ENCODE measurements at regions not wholly inside any gene's neighbourhood (a gene's known extent, or its start where the extent isn't known, plus 50 kb on each side); places are given as distances from the start of the nearest gene placed in this dataset.

- in situ Hi-C loops (cut with MboI; ENCODE audit: low pct_ligation_motif_present in 1 of 4, low pct_unique_long_range_greater_than_20kb in 1 of 4, low sequenced_read_pairs in 3 of 4) (no loop called here), intact Hi-C loops (cut with DNase I; ENCODE audit: low total_unique reads) (no loop called here)
- peaks cover 0 to 8% of the 10 kb centered on the region in 2 donors for H3K9me3 ChIP-seq
- no peak overlapping the region for H3K27ac ChIP-seq
- no peak for TF ChIP-seq POLR2A (IDR thresholded peaks at IDR 0.05)
- TF ChIP-seq EP300 (IDR thresholded peaks at IDR 0.05; ENCODE audit: low read depth): no peak
- no peak for TF ChIP-seq POLR2AphosphoS5 (IDR thresholded peaks at IDR 0.05)
- TF ChIP-seq, protein P1, sequence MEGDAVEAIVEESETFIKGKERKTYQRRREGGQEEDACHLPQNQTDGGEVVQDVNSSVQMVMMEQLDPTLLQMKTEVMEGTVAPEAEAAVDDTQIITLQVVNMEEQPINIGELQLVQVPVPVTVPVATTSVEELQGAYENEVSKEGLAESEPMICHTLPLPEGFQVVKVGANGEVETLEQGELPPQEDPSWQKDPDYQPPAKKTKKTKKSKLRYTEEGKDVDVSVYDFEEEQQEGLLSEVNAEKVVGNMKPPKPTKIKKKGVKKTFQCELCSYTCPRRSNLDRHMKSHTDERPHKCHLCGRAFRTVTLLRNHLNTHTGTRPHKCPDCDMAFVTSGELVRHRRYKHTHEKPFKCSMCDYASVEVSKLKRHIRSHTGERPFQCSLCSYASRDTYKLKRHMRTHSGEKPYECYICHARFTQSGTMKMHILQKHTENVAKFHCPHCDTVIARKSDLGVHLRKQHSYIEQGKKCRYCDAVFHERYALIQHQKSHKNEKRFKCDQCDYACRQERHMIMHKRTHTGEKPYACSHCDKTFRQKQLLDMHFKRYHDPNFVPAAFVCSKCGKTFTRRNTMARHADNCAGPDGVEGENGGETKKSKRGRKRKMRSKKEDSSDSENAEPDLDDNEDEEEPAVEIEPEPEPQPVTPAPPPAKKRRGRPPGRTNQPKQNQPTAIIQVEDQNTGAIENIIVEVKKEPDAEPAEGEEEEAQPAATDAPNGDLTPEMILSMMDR (IDR thresholded peaks at IDR 0.05): no peak
- no peaks in the 10 kb centered on the region for H3K36me3 ChIP-seq
- no peaks in the 10 kb centered on the region for H3K4me1 ChIP-seq
- no peak overlapping the region for H3K4me3 ChIP-seq
- no peaks in the 10 kb centered on the region for H3K27me3 ChIP-seq
- no peak for DNase-seq
- WGBS, 2 donors (ENCODE audit: low coverage in 1 of 2): 71 to 80% methylated on average over 1 of the region's 1 CpG
These were observed 1652.8 kb downstream of the LRRC4C start for GRCh38 chr11:39806652-39807051.

- intact Hi-C loops (cut with DNase I; ENCODE audit: low total_unique reads): no loop called here
- in situ Hi-C loops (cut with MboI; ENCODE audit: low pct_ligation_motif_present in 1 of 4, low pct_unique_long_range_greater_than_20kb in 1 of 4, low sequenced_read_pairs in 3 of 4): no loop called here
- Histone ChIP-seq H3K4me1 (no peaks in the 10 kb centered on the region), H3K4me3 (no peak overlapping the region), H3K27me3 (no peaks in the 10 kb centered on the region), H3K36me3 (no peaks in the 10 kb centered on the region), H3K27ac (no peak overlapping the region), H3K9me3 (peaks cover 0 to 3% of the 10 kb centered on the region in 2 donors)
- TF ChIP-seq POLR2A (IDR thresholded peaks at IDR 0.05) (no peak), POLR2AphosphoS5 (IDR thresholded peaks at IDR 0.05) (no peak), EP300 (IDR thresholded peaks at IDR 0.05; ENCODE audit: low read depth) (no peak)
- TF ChIP-seq, protein P1 (IDR thresholded peaks at IDR 0.05): no peak
- no peak for DNase-seq
These were observed 1655.2 kb downstream of the LRRC4C start for GRCh38 chr11:39804271-39804670.

- intact Hi-C loops (cut with DNase I; ENCODE audit: low total_unique reads) (loop anchor here (5.0 kb wide), 1 partner anchor 1056 kb away; no protein-coding TSS in a partner anchor), in situ Hi-C loops (cut with MboI; ENCODE audit: low pct_ligation_motif_present in 1 of 4, low pct_unique_long_range_greater_than_20kb in 1 of 4, low sequenced_read_pairs in 3 of 4) (no loop called here)
- no peaks in the 10 kb centered on the region for H3K4me1 ChIP-seq
- DNase-seq: no peak
- TF ChIP-seq, protein P1 (IDR thresholded peaks at IDR 0.05): no peak
- TF ChIP-seq POLR2AphosphoS5 (IDR thresholded peaks at IDR 0.05) (no peak), POLR2A (IDR thresholded peaks at IDR 0.05) (no peak), EP300 (IDR thresholded peaks at IDR 0.05; ENCODE audit: low read depth) (no peak)
- no peak overlapping the region for H3K27ac ChIP-seq
- no peak overlapping the region for H3K4me3 ChIP-seq
- no peaks in the 10 kb centered on the region for H3K36me3 ChIP-seq
- no peaks in the 10 kb centered on the region for H3K9me3 ChIP-seq
- WGBS, 2 donors (ENCODE audit: low coverage in 1 of 2): 83 to 92% methylated on average over 4 to 8 of the region's 8 CpGs
- H3K27me3 ChIP-seq: no peaks in the 10 kb centered on the region
These were observed 1672.8 kb downstream of the LRRC4C start for GRCh38 chr11:39786682-39787081.

DNA sequence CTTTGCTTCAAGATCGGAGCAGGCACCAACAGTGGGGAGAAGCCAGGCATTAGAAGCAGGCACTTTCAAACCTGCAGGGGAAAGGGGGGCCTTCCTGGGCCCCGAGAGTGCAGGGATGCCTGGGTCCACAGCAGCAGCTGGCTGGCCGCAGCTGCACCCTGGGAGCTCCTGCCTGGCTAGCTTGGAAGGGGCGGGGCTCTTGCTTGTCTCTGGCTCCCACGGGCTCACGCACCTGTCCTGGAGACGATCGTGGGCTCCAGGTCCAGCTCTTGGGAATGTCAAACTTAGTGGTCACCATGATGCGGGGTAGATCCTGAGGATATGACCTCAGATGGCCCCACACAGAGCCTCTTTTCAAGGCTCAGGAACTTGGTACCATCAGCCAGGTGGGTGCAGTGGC is 1673.2 kb downstream of the LRRC4C start:
- DNase-seq: no peak
- Histone ChIP-seq H3K36me3 (no peaks in the 10 kb centered on the region), H3K4me1 (no peaks in the 10 kb centered on the region), H3K27ac (no peak overlapping the region), H3K9me3 (no peaks in the 10 kb centered on the region), H3K27me3 (no peaks in the 10 kb centered on the region), H3K4me3 (no peak overlapping the region)
- WGBS, 2 donors (ENCODE audit: low coverage in 1 of 2): 90% methylated on average over 9 of the region's 9 CpGs; no CpG with 5 or more reads in 1 of the 2 donors
- in situ Hi-C loops (cut with MboI; ENCODE audit: low pct_ligation_motif_present in 1 of 4, low pct_unique_long_range_greater_than_20kb in 1 of 4, low sequenced_read_pairs in 3 of 4): no loop called here
- intact Hi-C loops (cut with DNase I; ENCODE audit: low total_unique reads): loop anchor here (5.0 kb wide), 1 partner anchor 1056 kb away; no protein-coding TSS in a partner anchor
- TF ChIP-seq, protein P1 (IDR thresholded peaks at IDR 0.05): no peak
- TF ChIP-seq POLR2A (IDR thresholded peaks at IDR 0.05): no peak
- TF ChIP-seq POLR2AphosphoS5 (IDR thresholded peaks at IDR 0.05): no peak
- TF ChIP-seq EP300 (IDR thresholded peaks at IDR 0.05; ENCODE audit: low read depth): no peak

Data from transverse colon (tissue), 4 donors.